ENCODE measurements at regions not wholly inside any gene's neighbourhood (a gene's known extent, or its start where the extent isn't known, plus 50 kb on each side); places are given as distances from the start of the nearest gene placed in this dataset.

DNA sequence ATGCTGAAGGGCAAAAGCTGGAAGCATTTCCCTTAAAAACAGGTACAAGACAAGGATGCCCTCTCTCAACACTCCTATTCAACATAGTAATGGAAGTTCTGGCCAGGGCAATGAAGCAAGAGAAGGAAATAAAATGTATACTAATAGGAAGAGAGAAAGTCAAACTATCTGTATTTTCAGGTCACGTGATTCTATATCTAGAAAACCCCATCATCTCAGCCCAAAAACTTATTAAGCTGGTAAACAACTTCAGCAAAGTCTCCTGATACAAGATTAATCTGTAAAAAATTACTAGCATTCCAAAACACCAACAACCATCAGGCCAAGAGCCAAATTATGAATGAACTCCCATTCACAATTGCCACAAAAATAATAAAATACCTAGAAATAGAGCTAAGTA is 213.2 kb upstream of the CNTNAP5 start:
- H3K9me3 ChIP-seq (ENCODE audit: insufficient read depth, low read depth): no peaks in the 10 kb centered on the region
- no peaks in the 10 kb centered on the region for H3K79me2 ChIP-seq (ENCODE audit: low read depth)
- no TSS peak for BruUV-seq (replicated peaks)
- no peak for TF ChIP-seq EZH2 (IDR thresholded peaks at IDR 0.05; ENCODE audit: low read depth)
- TF ChIP-seq, protein P1, sequence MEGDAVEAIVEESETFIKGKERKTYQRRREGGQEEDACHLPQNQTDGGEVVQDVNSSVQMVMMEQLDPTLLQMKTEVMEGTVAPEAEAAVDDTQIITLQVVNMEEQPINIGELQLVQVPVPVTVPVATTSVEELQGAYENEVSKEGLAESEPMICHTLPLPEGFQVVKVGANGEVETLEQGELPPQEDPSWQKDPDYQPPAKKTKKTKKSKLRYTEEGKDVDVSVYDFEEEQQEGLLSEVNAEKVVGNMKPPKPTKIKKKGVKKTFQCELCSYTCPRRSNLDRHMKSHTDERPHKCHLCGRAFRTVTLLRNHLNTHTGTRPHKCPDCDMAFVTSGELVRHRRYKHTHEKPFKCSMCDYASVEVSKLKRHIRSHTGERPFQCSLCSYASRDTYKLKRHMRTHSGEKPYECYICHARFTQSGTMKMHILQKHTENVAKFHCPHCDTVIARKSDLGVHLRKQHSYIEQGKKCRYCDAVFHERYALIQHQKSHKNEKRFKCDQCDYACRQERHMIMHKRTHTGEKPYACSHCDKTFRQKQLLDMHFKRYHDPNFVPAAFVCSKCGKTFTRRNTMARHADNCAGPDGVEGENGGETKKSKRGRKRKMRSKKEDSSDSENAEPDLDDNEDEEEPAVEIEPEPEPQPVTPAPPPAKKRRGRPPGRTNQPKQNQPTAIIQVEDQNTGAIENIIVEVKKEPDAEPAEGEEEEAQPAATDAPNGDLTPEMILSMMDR (conservative IDR thresholded peaks at IDR 0.05): no peak
- no peaks in the 10 kb centered on the region for H3K36me3 ChIP-seq (ENCODE audit: low read depth)
- no peak overlapping the region for H3K27ac ChIP-seq
- no peaks in the 10 kb centered on the region for H3K4me1 ChIP-seq (replicated peaks; ENCODE audit: insufficient read depth)
- H3F3A ChIP-seq (ENCODE audit: insufficient read depth, low read depth): no peaks in the 10 kb centered on the region
- H3K9me2 ChIP-seq (ENCODE audit: insufficient read depth): 0 out of 2 replicates have a peak, but pooled peaks cover 4% of the 10 kb centered on the region
- POLR2A ChIA-PET (ENCODE audit: unreplicated experiment): no interaction called here
- no peak for DNase-seq
- CTCF ChIA-PET: no interaction called here
- no peak overlapping the region for H3K4me3 ChIP-seq
- intact Hi-C loops (cut with micrococcal nuclease; ENCODE audit: unreplicated experiment): no loop called here
- no peaks in the 10 kb centered on the region for H4K20me1 ChIP-seq (ENCODE audit: insufficient read depth)
- no peaks in the 10 kb centered on the region for H3K27me3 ChIP-seq (ENCODE audit: insufficient read depth, low read depth)
- no peak overlapping the region for H3K4me2 ChIP-seq
- H2AFZ ChIP-seq: no peak overlapping the region

DNA sequence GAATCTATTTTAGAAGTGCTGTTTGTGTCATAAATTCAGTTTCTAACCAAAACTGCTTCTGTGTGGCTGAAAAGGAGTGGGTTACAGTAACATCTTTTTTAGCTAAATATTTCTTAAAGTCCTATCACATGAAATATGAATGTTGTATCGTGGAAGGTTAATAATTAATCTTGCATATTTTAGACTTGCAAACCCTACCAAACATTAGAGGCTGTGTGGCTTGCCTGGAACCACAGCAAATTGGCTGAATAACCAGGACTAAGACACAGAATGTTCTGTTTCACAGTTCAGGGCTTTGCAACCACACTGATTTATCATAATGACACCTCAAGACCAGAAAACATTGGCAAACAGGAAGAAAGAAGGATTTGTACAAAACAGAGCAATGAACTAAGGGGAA is 208.9 kb upstream of the CNTNAP5 start:
- H3K4me2 ChIP-seq: no peak overlapping the region
- ChIA-PET POLR2A (ENCODE audit: unreplicated experiment) (no interaction called here), CTCF (no interaction called here)
- no peaks in the 10 kb centered on the region for H3K27me3 ChIP-seq (ENCODE audit: insufficient read depth, low read depth)
- H3K4me3 ChIP-seq: no peak overlapping the region
- no peaks in the 10 kb centered on the region for H3K36me3 ChIP-seq (ENCODE audit: low read depth)
- H3K9me2 ChIP-seq (ENCODE audit: insufficient read depth): no peaks in the 10 kb centered on the region
- H3F3A ChIP-seq (ENCODE audit: insufficient read depth, low read depth): no peaks in the 10 kb centered on the region
- TF ChIP-seq EZH2 (IDR thresholded peaks at IDR 0.05; ENCODE audit: low read depth): no peak
- TF ChIP-seq, protein P1 (conservative IDR thresholded peaks at IDR 0.05): no peak
- H3K79me2 ChIP-seq (ENCODE audit: low read depth): no peaks in the 10 kb centered on the region
- no TSS peak for BruUV-seq (replicated peaks)
- H3K9me3 ChIP-seq (ENCODE audit: insufficient read depth, low read depth): no peaks in the 10 kb centered on the region
- no peaks in the 10 kb centered on the region for H4K20me1 ChIP-seq (ENCODE audit: insufficient read depth)
- H2AFZ ChIP-seq: no peak overlapping the region
- no peak for DNase-seq
- no peaks in the 10 kb centered on the region for H3K4me1 ChIP-seq (replicated peaks; ENCODE audit: insufficient read depth)
- intact Hi-C loops (cut with micrococcal nuclease; ENCODE audit: unreplicated experiment): no loop called here
- H3K27ac ChIP-seq: no peak overlapping the region

DNA sequence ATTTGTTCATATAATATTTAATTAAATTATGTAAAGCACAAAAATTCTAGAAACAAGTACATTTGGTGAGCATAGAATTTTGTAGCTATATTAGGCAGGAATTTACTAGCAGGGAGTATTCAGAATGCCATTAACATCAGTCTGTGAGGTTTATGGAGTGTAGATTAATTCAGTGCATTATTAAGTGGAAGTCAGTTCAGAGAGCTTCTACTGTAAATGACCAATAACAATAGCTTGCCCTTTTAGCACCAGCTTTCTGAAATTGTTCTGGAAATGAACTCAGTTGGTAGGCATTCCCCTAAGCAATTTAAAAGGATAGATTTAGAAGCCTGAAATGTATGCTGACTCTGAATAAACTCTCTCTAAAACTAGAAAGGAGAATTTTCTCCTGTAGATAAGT is 208.2 kb upstream of the CNTNAP5 start:
- Histone ChIP-seq H4K20me1 (ENCODE audit: insufficient read depth) (no peaks in the 10 kb centered on the region), H3K36me3 (ENCODE audit: low read depth) (no peaks in the 10 kb centered on the region), H3K27ac (no peak overlapping the region), H3K27me3 (ENCODE audit: insufficient read depth, low read depth) (no peaks in the 10 kb centered on the region), H2AFZ (no peak overlapping the region), H3K9me3 (ENCODE audit: insufficient read depth, low read depth) (no peaks in the 10 kb centered on the region), H3K4me1 (replicated peaks; ENCODE audit: insufficient read depth) (no peaks in the 10 kb centered on the region), H3K79me2 (ENCODE audit: low read depth) (no peaks in the 10 kb centered on the region), H3K9me2 (ENCODE audit: insufficient read depth) (no peaks in the 10 kb centered on the region), H3K4me3 (no peak overlapping the region), H3K4me2 (no peak overlapping the region), H3F3A (ENCODE audit: insufficient read depth, low read depth) (no peaks in the 10 kb centered on the region)
- intact Hi-C loops (cut with micrococcal nuclease; ENCODE audit: unreplicated experiment): no loop called here
- ChIA-PET CTCF (no interaction called here), POLR2A (ENCODE audit: unreplicated experiment) (no interaction called here)
- BruUV-seq (replicated peaks): no TSS peak
- DNase-seq: no peak
- TF ChIP-seq, protein P1 (conservative IDR thresholded peaks at IDR 0.05): no peak
- no peak for TF ChIP-seq EZH2 (IDR thresholded peaks at IDR 0.05; ENCODE audit: low read depth)

All from PC-9 (cell line).